NB4 (cell line): ENCODE measurements at regions not wholly inside any gene's neighbourhood (a gene's known extent, or its start where the extent isn't known, plus 50 kb on each side); places are given as distances from the start of the nearest gene placed in this dataset.

Source experiments
- POLR2A ChIP-seq: IDR thresholded peaks from 2 replicates; pipeline ENCODE4 v1.6.1; 2011; ENCODE audit warnings: mild to moderate bottlenecking; ENCODE audit not compliant: insufficient read length; ENCODE audit errors: extremely low read depth
- TF ChIP-seq, protein P1 (sequence below): IDR thresholded peaks from one replicate; pipeline ENCODE4 v1.5.1; 2012; ENCODE audit warnings: low read depth, low read length
- TF ChIP-seq, protein P2 (sequence below): IDR thresholded peaks from 2 replicates; pipeline ENCODE4 v1.6.1; 2011; ENCODE audit warnings: low read depth, low read length

DNA sequence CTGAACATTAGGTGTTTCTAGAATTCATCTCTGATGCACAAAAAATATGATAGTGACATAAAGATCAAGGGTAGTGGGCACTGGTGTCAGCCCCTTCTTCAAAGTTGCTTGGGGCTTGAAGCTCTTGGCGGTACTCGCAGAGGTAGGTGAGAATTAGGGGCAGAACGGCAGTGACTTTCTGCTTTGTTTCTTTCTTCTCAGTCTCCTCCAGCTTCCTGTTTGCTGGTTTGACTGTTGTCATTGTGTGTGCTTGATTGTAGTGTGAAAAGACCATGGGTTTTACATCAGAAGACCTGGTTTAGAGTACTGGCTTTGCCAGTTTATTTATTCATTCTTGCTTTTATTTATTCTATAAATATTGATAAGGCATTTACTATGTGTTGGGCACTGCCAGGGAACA lies 156.7 kb upstream of the PLET1 start:
- TF ChIP-seq, protein P1, sequence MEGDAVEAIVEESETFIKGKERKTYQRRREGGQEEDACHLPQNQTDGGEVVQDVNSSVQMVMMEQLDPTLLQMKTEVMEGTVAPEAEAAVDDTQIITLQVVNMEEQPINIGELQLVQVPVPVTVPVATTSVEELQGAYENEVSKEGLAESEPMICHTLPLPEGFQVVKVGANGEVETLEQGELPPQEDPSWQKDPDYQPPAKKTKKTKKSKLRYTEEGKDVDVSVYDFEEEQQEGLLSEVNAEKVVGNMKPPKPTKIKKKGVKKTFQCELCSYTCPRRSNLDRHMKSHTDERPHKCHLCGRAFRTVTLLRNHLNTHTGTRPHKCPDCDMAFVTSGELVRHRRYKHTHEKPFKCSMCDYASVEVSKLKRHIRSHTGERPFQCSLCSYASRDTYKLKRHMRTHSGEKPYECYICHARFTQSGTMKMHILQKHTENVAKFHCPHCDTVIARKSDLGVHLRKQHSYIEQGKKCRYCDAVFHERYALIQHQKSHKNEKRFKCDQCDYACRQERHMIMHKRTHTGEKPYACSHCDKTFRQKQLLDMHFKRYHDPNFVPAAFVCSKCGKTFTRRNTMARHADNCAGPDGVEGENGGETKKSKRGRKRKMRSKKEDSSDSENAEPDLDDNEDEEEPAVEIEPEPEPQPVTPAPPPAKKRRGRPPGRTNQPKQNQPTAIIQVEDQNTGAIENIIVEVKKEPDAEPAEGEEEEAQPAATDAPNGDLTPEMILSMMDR = no peak
- no peak for TF ChIP-seq POLR2A
- TF ChIP-seq, protein P2, sequence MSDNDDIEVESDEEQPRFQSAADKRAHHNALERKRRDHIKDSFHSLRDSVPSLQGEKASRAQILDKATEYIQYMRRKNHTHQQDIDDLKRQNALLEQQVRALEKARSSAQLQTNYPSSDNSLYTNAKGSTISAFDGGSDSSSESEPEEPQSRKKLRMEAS = no peak
